HepG2 (cell line): ENCODE measurements at regions not wholly inside any gene's neighbourhood (a gene's known extent, or its start where the extent isn't known, plus 50 kb on each side); places are given as distances from the start of the nearest gene placed in this dataset.
A peak's percentile ranks its signal among the peaks of the same experiment; 100 is the strongest.

Source experiments
- ATAC-seq: fragments of 200-7000 bp; cut with Tn5 transposase; 3 replicates; pipeline ENCODE4 v1.9.1; 2020; ENCODE audit warnings: mild to moderate bottlenecking, moderate library complexity
- BruUV-seq: library from RNA; stranded (reverse); fragments of 400-500 nt; replicated peaks from 2 replicates; lab custom pipeline; 2021; lab: Mats Ljungman, UMichigan
- CTCF ChIA-PET: fragments of 300-600 bp; formaldehyde crosslinking; extraction: SDS; loops from one replicate; lab custom pipeline; 2021; ENCODE audit warnings: low total read pairs, inconsistent platforms, low intra/inter-chr PET ratio; lab: Yijun Ruan, JAX
- POLR2A ChIA-PET: fragments of 350-600 bp; sonication (Branson Sonifier 250); formaldehyde crosslinking; loops from one replicate; lab custom pipeline; 2020; ENCODE audit warnings: antibody characterized with exemption, inconsistent platforms; lab: Yijun Ruan, JAX
- DNase-seq: peaks from one replicate; pipeline ENCODE4 v3.0.0-alpha.2; 2015; ENCODE audit warnings: low spot score
- FAIRE-seq: peaks from 3 replicates; lab custom pipeline; 2011; peaks lifted over from hg19 to GRCh38; lab: Jason Lieb, UNC
- H2AFZ ChIP-seq: one replicate; pipeline ENCODE4 v1.6.1; 2011; ENCODE audit warnings: low read length, inconsistent platforms
- H3K27ac ChIP-seq: fragments of 300-600 bp; 3 replicates; pipeline ENCODE4 v1.8.0; 2011; ENCODE audit warnings: mixed run types, mild to moderate bottlenecking, mixed read lengths, low read length, inconsistent platforms; ENCODE audit not compliant: insufficient read depth; ENCODE audit errors: extremely low read length
- H3K27me3 ChIP-seq, 2 experiments: fragments of 200-600 bp in 1 of 2; 2 replicates in 1 of 2; 3 replicates in 1 of 2; pipeline versions ENCODE4 v1.6.0 to v1.8.0; 2011; ENCODE audit warnings: low read length in 2 of 2, mild to moderate bottlenecking in 2 of 2, moderate library complexity in 2 of 2, inconsistent platforms in 1 of 2; ENCODE audit not compliant: insufficient read depth in 2 of 2, control insufficient read depth in 1 of 2
- H3K36me3 ChIP-seq, 2 experiments: fragments of 200-600 bp in 1 of 2; replicated peaks in 1 of 2; 2 replicates in 1 of 2; 3 replicates in 1 of 2; pipeline versions ENCODE4 v1.5.1 to v1.8.0; 2011; ENCODE audit warnings: low read length in 2 of 2, inconsistent platforms in 1 of 2; ENCODE audit not compliant: insufficient read depth in 2 of 2, control insufficient read depth in 1 of 2
- H3K4me1 ChIP-seq: 2 replicates; pipeline ENCODE4 v1.5.1; 2012; ENCODE audit warnings: low read length, inconsistent platforms; ENCODE audit not compliant: insufficient read depth
- H3K4me2 ChIP-seq: 2 replicates; pipeline ENCODE4 v1.6.0; 2011; ENCODE audit warnings: low read depth, low read length, inconsistent platforms
- H3K4me3 ChIP-seq, 3 experiments: fragments of 200-600 bp in 1 of 3; sonication (generic), shearing (Covaris generic) in 1 of 3; replicated peaks in 1 of 3; 2 replicates each; pipeline ENCODE4 v1.5.1; 2011 to 2016; ENCODE audit warnings: low read length in 3 of 3, inconsistent platforms in 2 of 3, low read depth in 2 of 3, mild to moderate bottlenecking in 2 of 3, control low read depth in 1 of 3, mixed read lengths in 1 of 3; ENCODE audit not compliant: insufficient read depth in 1 of 3
- H3K79me2 ChIP-seq: one replicate; pipeline ENCODE4 v1.6.1; 2011; ENCODE audit warnings: low read length, inconsistent platforms; ENCODE audit not compliant: insufficient read depth
- H3K9ac ChIP-seq: 2 replicates; pipeline ENCODE4 v1.6.0; 2011; ENCODE audit warnings: mild to moderate bottlenecking, low read depth, low read length, inconsistent platforms; ENCODE audit not compliant: insufficient read depth
- H3K9me3 ChIP-seq: 2 replicates; pipeline ENCODE4 v1.5.1; 2012; ENCODE audit warnings: mild to moderate bottlenecking, low read length
- H4K20me1 ChIP-seq: 2 replicates; pipeline ENCODE4 v1.6.0; 2011; ENCODE audit warnings: inconsistent platforms, mild to moderate bottlenecking, low read length, moderate library complexity; ENCODE audit not compliant: insufficient read depth
- ATF7 ChIP-seq, 2 experiments: fragments of 450-650 bp in 1 of 2; sonication (generic) in 1 of 2; formaldehyde crosslinking in 1 of 2; IDR thresholded peaks; 2 replicates each; pipeline versions ENCODE4 v1.4.0 to v1.6.1; 2016 to 2020; ENCODE audit warnings: antibody characterized with exemption in 1 of 2, mild to moderate bottlenecking in 1 of 2, missing genetic modification reagents in 1 of 2
- CREB1 ChIP-seq, 2 experiments: fragments of 450-650 bp in 1 of 2; IDR thresholded peaks; 2 replicates each; pipeline ENCODE4 v1.6.1; 2016 to 2017; ENCODE audit warnings: control low read depth in 1 of 2, mild to moderate bottlenecking in 1 of 2, missing compliant biosample characterization in 1 of 2, missing genetic modification characterization in 1 of 2
- CREBL2 ChIP-seq: sonication (generic); formaldehyde crosslinking; IDR thresholded peaks from 2 replicates; pipeline ENCODE4 v1.8.1; 2023; ENCODE audit warnings: missing genetic modification reagents, mild to moderate bottlenecking, borderline replicate concordance
- DZIP1 ChIP-seq: sonication (generic); formaldehyde crosslinking; IDR thresholded peaks from 2 replicates; pipeline ENCODE4 v1.5.0; 2020; ENCODE audit warnings: mild to moderate bottlenecking, missing genetic modification reagents
- EP300 ChIP-seq, 3 experiments: sonication (generic) in 1 of 3; formaldehyde crosslinking in 1 of 3; IDR thresholded peaks; 2 replicates each; pipeline versions ENCODE4 v1.5.1 to v1.6.1; 2011 to 2020; ENCODE audit warnings: low read depth in 2 of 3, low read length in 2 of 3, borderline replicate concordance in 1 of 3, improper control_type of control experiment in 1 of 3, mild to moderate bottlenecking in 1 of 3, missing genetic modification reagents in 1 of 3, moderate library complexity in 1 of 3
- FOXA3 ChIP-seq: IDR thresholded peaks from 2 replicates; pipeline ENCODE4 v1.6.1; 2016; ENCODE audit warnings: missing genetic modification reagents, missing compliant biosample characterization
- FOXP1 ChIP-seq, 2 experiments: fragments of 450-650 bp in 1 of 2; IDR thresholded peaks; 2 replicates each; pipeline ENCODE4 v1.6.1; 2017 to 2018; ENCODE audit warnings: antibody characterized with exemption in 1 of 2
- HHEX ChIP-seq: IDR thresholded peaks from 2 replicates; pipeline ENCODE4 v1.6.1; 2016; ENCODE audit warnings: control low read depth
- IKZF5 ChIP-seq: IDR thresholded peaks from 2 replicates; pipeline ENCODE4 v1.6.1; 2018; ENCODE audit warnings: missing genetic modification reagents, mild to moderate bottlenecking, missing compliant biosample characterization
- RARA ChIP-seq: IDR thresholded peaks from 2 replicates; pipeline ENCODE4 v1.6.1; 2016; ENCODE audit warnings: missing genetic modification reagents, missing compliant biosample characterization
- SKI ChIP-seq: fragments of 450-650 bp; IDR thresholded peaks from one replicate; pipeline ENCODE4 v1.6.1; 2018; ENCODE audit warnings: mild to moderate bottlenecking; ENCODE audit not compliant: partially characterized antibody
- WGBS: methylation state at CpG from one replicate; pipeline ENCODE4 v1.1.6; 2017; ENCODE audit warnings: low lambda C conversion rate; 5-methylcytosine and 5-hydroxymethylcytosine counted together
- in situ Hi-C: cut with HindIII; loops from 2 replicates; pipeline ENCODE4 v1.10.0; 2017; ENCODE audit warnings: low pct_unique_long_range_greater_than_20kb; ENCODE audit not compliant: extremely low pct_ligation_motif_present
- intact Hi-C: fragments of 100-400 bp; cut with micrococcal nuclease; formaldehyde crosslinking; loops from one replicate; pipeline ENCODE4 v1.10.0; 2022; ENCODE audit not compliant: unreplicated experiment

GRCh38 chr16:80024443-80024842, 423.9 kb upstream of the MAF start:
- WGBS: 37% methylated on average over 3 of the region's 3 CpGs
- no peak overlapping the region for H3K4me2 ChIP-seq
- no TSS peak for BruUV-seq
- no peaks in the 10 kb centered on the region for H3K27me3 ChIP-seq
- in situ Hi-C loops: no loop called here
- H3K9ac ChIP-seq: no peak overlapping the region
- H4K20me1 ChIP-seq: no peaks in the 10 kb centered on the region
- H3K79me2 ChIP-seq: no peaks in the 10 kb centered on the region
- no peak overlapping the region for H3K4me3 ChIP-seq
- H3K4me1 ChIP-seq: peaks cover 6% of the 10 kb centered on the region; the same call in 1 of the 2 replicates
- no peaks in the 10 kb centered on the region for H3K9me3 ChIP-seq
- ATAC-seq: no peak
- TF ChIP-seq IKZF5: no peak
- peak; percentile 95 for TF ChIP-seq ATF7 (IDR thresholded peaks at IDR 0.05)
- TF ChIP-seq ATF7 (CRISPR knock-in tag; IDR thresholded peaks at IDR 0.05): no peak
- TF ChIP-seq CREB1 (IDR thresholded peaks at IDR 0.05): peak; percentile 67
- TF ChIP-seq CREB1 (CRISPR knock-in tag; IDR thresholded peaks at IDR 0.05): no peak
- TF ChIP-seq, all 625 proteins: peak for 2
- Histone ChIP-seq H3K27ac (no peak overlapping the region), H3K36me3 (no peaks in the 10 kb centered on the region), H2AFZ (no peak overlapping the region)
- intact Hi-C loops: no loop called here
- FAIRE-seq: no peak
- CTCF ChIA-PET: no interaction called here
- no peak for DNase-seq
- POLR2A ChIA-PET: no interaction called here

- Histone ChIP-seq H3K4me3 (no peak overlapping the region), H3K9me3 (no peaks in the 10 kb centered on the region), H3K4me1 (peaks cover 6% of the 10 kb centered on the region; the same call in 1 of the 2 replicates), H3K36me3 (no peaks in the 10 kb centered on the region), H3K79me2 (no peaks in the 10 kb centered on the region), H3K27ac (no peak overlapping the region), H3K9ac (no peak overlapping the region), H3K4me2 (no peak overlapping the region), H3K27me3 (no peaks in the 10 kb centered on the region), H4K20me1 (no peaks in the 10 kb centered on the region), H2AFZ (no peak overlapping the region)
- FAIRE-seq (no peak), DNase-seq (peak; percentile 9), ATAC-seq (no peak)
- ChIA-PET POLR2A (no interaction called here), CTCF (no interaction called here)
- WGBS: 3% methylated on average over 2 of the region's 2 CpGs
- in situ Hi-C loops (no loop called here), intact Hi-C loops (no loop called here)
- no TSS peak for BruUV-seq
- peak; percentile 22 for TF ChIP-seq SKI
- no peak for TF ChIP-seq CREBL2
- TF ChIP-seq RARA (CRISPR knock-in tag): peak; percentile 62
- TF ChIP-seq EP300 (IDR thresholded peaks at IDR 0.05; ENCODE audit: low read depth in 2 of 2, low read length in 2 of 2): peak in 1 of 2 experiments; percentile 10; a peak in 1 of 4 replicates
- TF ChIP-seq EP300 (CRISPR knock-in tag; IDR thresholded peaks at IDR 0.05; ENCODE audit: borderline replicate concordance): no peak
- TF ChIP-seq HHEX (CRISPR knock-in tag): 0 out of 2 replicates have a peak, but pooled peaks have one; percentile 17
- peak; percentile 39; the same call in 1 of the 2 replicates for TF ChIP-seq FOXA3 (CRISPR knock-in tag)
- TF ChIP-seq FOXP1 (IDR thresholded peaks at IDR 0.05): no peak
- 0 out of 2 replicates have a peak, but pooled peaks have one; percentile 4 for TF ChIP-seq FOXP1 (CRISPR knock-in tag; IDR thresholded peaks at IDR 0.05)
- TF ChIP-seq DZIP1 (CRISPR knock-in tag): no peak
Observed at GRCh38 chr16:80023865-80024264, 423.3 kb upstream of the MAF start.
